GM12872 (cell line): ENCODE measurements at regions not wholly inside any gene's neighbourhood (a gene's known extent, or its start where the extent isn't known, plus 50 kb on each side); places are given as distances from the start of the nearest gene placed in this dataset.

Source experiments
- CTCF ChIP-seq: IDR thresholded peaks from 3 replicates; pipeline ENCODE4 v1.5.1; 2011; ENCODE audit warnings: low read depth, mild to moderate bottlenecking, low read length, moderate library complexity; ENCODE audit not compliant: insufficient read depth

- TF ChIP-seq CTCF: no peak
These were observed 285.5 kb downstream of the MREG start for GRCh38 chr2:215727507-215728503.

- TF ChIP-seq CTCF: no peak
These were observed 287.3 kb downstream of the MREG start for GRCh38 chr2:215726070-215726469.

DNA sequence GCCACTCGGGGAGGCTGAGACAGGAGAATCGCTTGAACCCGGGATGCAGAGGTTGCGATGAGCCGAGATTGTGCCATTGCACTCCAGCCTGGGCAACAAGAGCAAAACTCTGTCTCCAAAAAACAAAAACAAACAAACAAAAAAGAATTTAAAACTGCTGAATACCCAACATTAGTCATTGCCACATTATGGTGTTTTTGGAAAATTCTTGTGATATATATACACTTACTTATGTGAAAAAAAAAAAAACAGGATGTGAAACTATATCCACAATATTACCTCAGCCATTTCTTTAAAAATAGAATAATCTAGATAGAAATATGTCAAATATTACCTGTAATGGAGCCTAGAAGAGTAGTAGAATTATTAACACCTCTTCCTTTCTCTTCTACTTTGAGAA is 288.3 kb upstream of the FN1 start:
- no peak for TF ChIP-seq CTCF

- TF ChIP-seq CTCF: no peak
These were observed 287.8 kb upstream of the FN1 start for GRCh38 chr2:215723631-215724011.

DNA sequence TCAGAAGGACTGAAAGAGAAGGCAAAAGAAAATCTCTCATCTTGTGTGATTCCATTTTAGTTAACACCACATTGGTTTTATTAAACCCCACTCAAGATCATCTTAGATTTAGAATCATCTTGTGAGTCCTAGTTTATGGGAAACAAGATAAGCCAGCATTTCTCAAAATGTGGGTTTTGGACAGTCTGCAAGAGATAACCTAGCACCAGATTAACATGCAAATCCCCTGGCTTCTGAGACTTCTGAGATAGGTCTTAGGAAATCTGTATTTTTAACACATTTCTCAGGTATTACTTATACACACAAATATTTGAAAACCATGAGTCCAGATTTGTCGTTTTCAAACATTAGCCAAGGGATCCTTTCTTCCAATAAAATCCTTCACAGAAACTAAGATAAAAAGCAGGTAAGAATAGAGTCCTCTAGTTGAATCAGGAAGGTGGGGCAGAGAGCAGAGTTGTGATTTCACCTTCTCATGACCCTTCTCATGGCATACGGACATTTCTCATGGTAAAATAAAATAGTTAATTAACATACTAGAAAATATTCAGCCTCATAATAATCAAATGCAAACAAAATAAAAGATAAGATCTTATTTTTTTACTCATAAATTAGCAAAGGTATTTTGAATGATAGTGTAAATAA is 287.2 kb upstream of the FN1 start:
- no peak for TF ChIP-seq CTCF

DNA sequence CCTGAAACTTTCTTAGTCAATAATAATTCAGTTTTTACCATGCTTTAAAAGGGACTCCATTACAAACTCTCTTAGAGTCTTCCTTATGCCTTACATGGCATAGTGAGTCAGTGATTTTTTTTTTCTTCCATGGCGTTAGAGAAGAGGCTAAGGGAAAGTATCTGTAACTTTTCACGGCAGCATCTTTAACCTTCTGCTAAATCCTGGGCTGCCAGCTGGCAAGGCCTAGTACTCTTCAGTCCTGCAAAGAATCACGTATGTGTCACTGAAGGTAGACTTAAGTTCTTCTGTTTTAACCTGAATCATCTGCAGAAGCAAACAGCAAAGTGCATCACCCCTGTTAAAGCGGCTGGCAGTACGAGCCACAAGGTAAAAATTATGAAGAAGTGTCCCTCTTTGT is 286.3 kb upstream of the FN1 start:
- TF ChIP-seq CTCF: no peak

DNA sequence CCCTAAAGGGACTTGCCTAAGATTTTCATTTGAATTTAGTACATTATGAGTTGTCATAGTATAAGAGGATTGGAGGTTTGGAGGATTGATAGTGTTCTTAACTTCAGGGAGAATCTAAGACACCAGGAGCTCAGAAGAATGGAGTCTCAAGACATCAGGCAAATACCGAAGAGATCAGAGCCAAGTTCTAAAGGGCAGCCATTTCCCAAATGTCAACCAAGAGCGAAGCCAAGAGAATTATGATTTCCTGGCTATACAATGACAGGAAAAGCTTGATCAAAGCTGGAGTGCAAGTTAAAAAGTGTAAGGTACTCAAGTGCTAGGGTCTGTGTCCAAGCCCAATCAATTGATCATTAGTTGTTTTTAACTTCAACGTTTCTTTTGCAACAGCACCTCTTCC is 283.0 kb upstream of the FN1 start:
- no peak for TF ChIP-seq CTCF
